Neural crest cell (in vitro differentiated cells): ENCODE measurements at regions not wholly inside any gene's neighbourhood (a gene's known extent, or its start where the extent isn't known, plus 50 kb on each side); places are given as distances from the start of the nearest gene placed in this dataset.

ENCODE experiments used
- DNase-seq: peaks from one replicate; pipeline ENCODE4 v3.0.0; 2021; ENCODE audit warnings: low read depth, mixed read lengths, low spot score
- H3K27ac Mint-ChIP-seq: one replicate; pipeline ENCODE4 v1.8.0; 2021; ENCODE audit warnings: mild to moderate bottlenecking, mixed read lengths; ENCODE audit not compliant: unreplicated experiment
- H3K27me3 Mint-ChIP-seq: 2 replicates; pipeline ENCODE4 v1.8.0; 2021; ENCODE audit warnings: low read depth, mild to moderate bottlenecking, mixed read lengths
- H3K36me3 Mint-ChIP-seq: 2 replicates; pipeline ENCODE4 v1.8.0; 2021; ENCODE audit warnings: low read depth, mild to moderate bottlenecking, mixed read lengths
- H3K4me1 Mint-ChIP-seq: 2 replicates; pipeline ENCODE4 v1.8.0; 2021; ENCODE audit warnings: mixed read lengths
- H3K4me3 Mint-ChIP-seq: one replicate; pipeline ENCODE4 v1.8.0; 2021; ENCODE audit warnings: mild to moderate bottlenecking, mixed read lengths
- H3K9me3 Mint-ChIP-seq: 2 replicates; pipeline ENCODE4 v1.8.0; 2021; ENCODE audit warnings: mixed read lengths
- TF ChIP-seq, protein P1 (sequence below): fragments of 200-600 bp; sonication (generic); conservative IDR thresholded peaks from 2 replicates; pipeline ENCODE4 v1.5.0; 2021; ENCODE audit warnings: antibody characterized with exemption, mild to moderate bottlenecking

- no peak overlapping the region for H3K27ac Mint-ChIP-seq
- no peaks in the 10 kb centered on the region for H3K36me3 Mint-ChIP-seq
- no peak for DNase-seq
- no peaks in the 10 kb centered on the region for H3K4me1 Mint-ChIP-seq
- no peaks in the 10 kb centered on the region for H3K27me3 Mint-ChIP-seq
- H3K9me3 Mint-ChIP-seq, result no peaks in the 10 kb centered on the region
- TF ChIP-seq, protein P1, sequence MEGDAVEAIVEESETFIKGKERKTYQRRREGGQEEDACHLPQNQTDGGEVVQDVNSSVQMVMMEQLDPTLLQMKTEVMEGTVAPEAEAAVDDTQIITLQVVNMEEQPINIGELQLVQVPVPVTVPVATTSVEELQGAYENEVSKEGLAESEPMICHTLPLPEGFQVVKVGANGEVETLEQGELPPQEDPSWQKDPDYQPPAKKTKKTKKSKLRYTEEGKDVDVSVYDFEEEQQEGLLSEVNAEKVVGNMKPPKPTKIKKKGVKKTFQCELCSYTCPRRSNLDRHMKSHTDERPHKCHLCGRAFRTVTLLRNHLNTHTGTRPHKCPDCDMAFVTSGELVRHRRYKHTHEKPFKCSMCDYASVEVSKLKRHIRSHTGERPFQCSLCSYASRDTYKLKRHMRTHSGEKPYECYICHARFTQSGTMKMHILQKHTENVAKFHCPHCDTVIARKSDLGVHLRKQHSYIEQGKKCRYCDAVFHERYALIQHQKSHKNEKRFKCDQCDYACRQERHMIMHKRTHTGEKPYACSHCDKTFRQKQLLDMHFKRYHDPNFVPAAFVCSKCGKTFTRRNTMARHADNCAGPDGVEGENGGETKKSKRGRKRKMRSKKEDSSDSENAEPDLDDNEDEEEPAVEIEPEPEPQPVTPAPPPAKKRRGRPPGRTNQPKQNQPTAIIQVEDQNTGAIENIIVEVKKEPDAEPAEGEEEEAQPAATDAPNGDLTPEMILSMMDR, result no peak
- H3K4me3 Mint-ChIP-seq, result no peak overlapping the region
These were observed 112.9 kb upstream of the ATXN7L3B start for GRCh38 chr12:74424778-74425177.

GRCh38 chr12:74426091-74426490 is 111.5 kb upstream of the ATXN7L3B start:
- DNase-seq, result no peak
- Mint-ChIP-seq H3K4me3 (no peak overlapping the region), H3K9me3 (no peaks in the 10 kb centered on the region), H3K36me3 (no peaks in the 10 kb centered on the region), H3K4me1 (no peaks in the 10 kb centered on the region), H3K27ac (no peak overlapping the region), H3K27me3 (no peaks in the 10 kb centered on the region)
- TF ChIP-seq, protein P1, result no peak

- no peak overlapping the region for H3K27ac Mint-ChIP-seq
- H3K36me3 Mint-ChIP-seq, result no peaks in the 10 kb centered on the region
- H3K4me3 Mint-ChIP-seq, result no peak overlapping the region
- DNase-seq, result no peak
- TF ChIP-seq, protein P1, result no peak
- no peaks in the 10 kb centered on the region for H3K27me3 Mint-ChIP-seq
- H3K9me3 Mint-ChIP-seq, result no peaks in the 10 kb centered on the region
- no peaks in the 10 kb centered on the region for H3K4me1 Mint-ChIP-seq
These were observed 108.1 kb upstream of the ATXN7L3B start for GRCh38 chr12:74429535-74429934.

- no peaks in the 10 kb centered on the region for H3K4me1 Mint-ChIP-seq
These were observed 105.8 kb upstream of the ATXN7L3B start for GRCh38 chr12:74431801-74432200.

DNA sequence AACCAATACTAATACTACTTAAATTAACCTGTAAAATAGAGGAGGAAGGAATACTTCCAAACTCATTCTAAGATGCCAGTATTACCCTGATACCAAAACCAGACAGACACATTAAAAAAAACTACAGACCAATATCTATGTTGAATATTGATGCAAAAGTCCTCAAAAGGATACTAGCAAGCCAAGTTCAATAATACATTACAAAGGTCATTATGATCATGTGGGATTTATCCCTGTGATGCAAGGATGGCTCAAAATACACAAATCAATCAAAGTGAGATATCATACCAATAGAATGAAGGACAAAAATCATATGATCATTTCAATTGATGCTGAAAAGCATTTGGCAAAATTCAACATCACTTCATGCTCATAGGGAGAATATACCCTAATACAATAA is 97.2 kb upstream of the ATXN7L3B start:
- TF ChIP-seq, protein P1, result no peak
- Mint-ChIP-seq H3K9me3 (no peaks in the 10 kb centered on the region), H3K4me1 (no peaks in the 10 kb centered on the region), H3K4me3 (no peak overlapping the region), H3K27ac (no peak overlapping the region), H3K36me3 (no peaks in the 10 kb centered on the region), H3K27me3 (no peaks in the 10 kb centered on the region)
- DNase-seq, result no peak

More at GRCh38 chr12:74431801-74432200, 105.8 kb upstream of the ATXN7L3B start:
- TF ChIP-seq, protein P1, result no peak
- peaks cover 3% of the 10 kb centered on the region for H3K9me3 Mint-ChIP-seq
- H3K36me3 Mint-ChIP-seq, result no peaks in the 10 kb centered on the region
- no peaks in the 10 kb centered on the region for H3K27me3 Mint-ChIP-seq
- DNase-seq, result no peak
- no peak overlapping the region for H3K4me3 Mint-ChIP-seq
- no peak overlapping the region for H3K27ac Mint-ChIP-seq

GRCh38 chr12:74441872-74442271 is 95.8 kb upstream of the ATXN7L3B start:
- Mint-ChIP-seq H3K27ac (no peak overlapping the region), H3K27me3 (no peaks in the 10 kb centered on the region), H3K9me3 (no peaks in the 10 kb centered on the region), H3K4me3 (no peak overlapping the region), H3K4me1 (no peaks in the 10 kb centered on the region), H3K36me3 (no peaks in the 10 kb centered on the region)
- TF ChIP-seq, protein P1, result no peak
- no peak for DNase-seq
